HEK293 (cell line): ENCODE measurements at regions not wholly inside any gene's neighbourhood (a gene's known extent, or its start where the extent isn't known, plus 50 kb on each side); places are given as distances from the start of the nearest gene placed in this dataset.

Experiments used
- CTCF ChIA-PET: fragments of 350-600 bp; formaldehyde crosslinking; extraction: SDS; loops from one replicate; lab custom pipeline; 2021; ENCODE audit warnings: antibody characterized with exemption; lab: Yijun Ruan, JAX
- POLR2A ChIA-PET: fragments of 300-600 bp; formaldehyde crosslinking; extraction: SDS; loops from one replicate; lab custom pipeline; 2020; ENCODE audit warnings: antibody characterized with exemption, inconsistent platforms; lab: Yijun Ruan, JAX
- H3K27ac ChIP-seq: fragments of 200-500 bp; sonication (Bioruptor generic); 2 replicates; pipeline ENCODE4 v1.5.1; 2014; ENCODE audit warnings: low read depth, low read length, control low read depth, inconsistent platforms; ENCODE audit errors: extremely low read depth
- H3K36me3 ChIP-seq, 2 experiments: fragments of 200-500 bp in 1 of 2; sonication (Bioruptor generic) in 1 of 2; 1 replicate in 1 of 2; 2 replicates in 1 of 2; pipeline ENCODE4 v1.5.1; 2014 to 2017; ENCODE audit warnings: inconsistent platforms in 2 of 2, low read length in 2 of 2; ENCODE audit not compliant: control insufficient read depth in 2 of 2, insufficient read depth in 1 of 2
- H3K4me1 ChIP-seq: fragments of 200-500 bp; sonication (Bioruptor generic); 2 replicates; pipeline ENCODE4 v1.5.1; 2014; ENCODE audit warnings: mild to moderate bottlenecking, low read length, inconsistent platforms; ENCODE audit not compliant: control insufficient read depth, insufficient read depth
- H3K4me3 ChIP-seq: 2 replicates; pipeline ENCODE4 v1.5.1; 2011; ENCODE audit warnings: low read depth, mild to moderate bottlenecking, control low read depth, low read length, moderate library complexity
- H3K9me3 ChIP-seq: fragments of 200-500 bp; sonication (Bioruptor generic); 2 replicates; pipeline ENCODE4 v1.5.1; 2014; ENCODE audit warnings: low read depth, low read length, inconsistent platforms; ENCODE audit not compliant: control insufficient read depth, insufficient read depth
- GLIS2 ChIP-seq: fragments of 450-650 bp; formaldehyde crosslinking; IDR thresholded peaks from 2 replicates; pipeline ENCODE4 v1.5.1; 2016; ENCODE audit warnings: missing biosample characterization, missing genetic modification characterization
- INSM2 ChIP-seq: fragments of 450-650 bp; formaldehyde crosslinking; IDR thresholded peaks from 2 replicates; pipeline ENCODE4 v1.5.1; 2016; ENCODE audit warnings: missing biosample characterization, missing genetic modification characterization
- OSR2 ChIP-seq: fragments of 450-650 bp; formaldehyde crosslinking; IDR thresholded peaks from 2 replicates; pipeline ENCODE4 v1.5.1; 2016; ENCODE audit warnings: missing biosample characterization, missing genetic modification characterization
- PRDM1 ChIP-seq: fragments of 450-650 bp; formaldehyde crosslinking; IDR thresholded peaks from 2 replicates; pipeline ENCODE4; 2016; ENCODE audit warnings: missing biosample characterization, missing genetic modification characterization
- PRDM6 ChIP-seq: fragments of 450-650 bp; formaldehyde crosslinking; IDR thresholded peaks from 2 replicates; pipeline ENCODE4 v1.5.1; 2017; ENCODE audit warnings: missing biosample characterization, missing genetic modification characterization
- SCRT1 ChIP-seq: fragments of 450-650 bp; formaldehyde crosslinking; IDR thresholded peaks from 2 replicates; pipeline ENCODE4 v1.5.1; 2016; ENCODE audit warnings: missing biosample characterization, missing genetic modification characterization, borderline replicate concordance
- ZBTB1 ChIP-seq: fragments of 450-650 bp; formaldehyde crosslinking; IDR thresholded peaks from 2 replicates; pipeline ENCODE4 v1.5.1; 2016; ENCODE audit warnings: missing biosample characterization, missing genetic modification characterization
- ZBTB10 ChIP-seq: fragments of 450-650 bp; formaldehyde crosslinking; IDR thresholded peaks from 2 replicates; pipeline ENCODE4 v1.5.1; 2016; ENCODE audit warnings: missing biosample characterization, missing genetic modification characterization
- ZFHX2 ChIP-seq: fragments of 450-650 bp; formaldehyde crosslinking; conservative IDR thresholded peaks from 2 replicates; pipeline ENCODE4 v1.5.1; 2016; ENCODE audit warnings: missing biosample characterization, missing genetic modification characterization
- ZNF221 ChIP-seq: fragments of 450-650 bp; formaldehyde crosslinking; IDR thresholded peaks from 2 replicates; pipeline ENCODE4 v1.5.1; 2017; ENCODE audit warnings: missing biosample characterization, missing genetic modification characterization, borderline replicate concordance
- ZNF37A ChIP-seq: fragments of 450-650 bp; IDR thresholded peaks from 2 replicates; pipeline ENCODE4 v1.5.1; 2018; ENCODE audit warnings: missing biosample characterization, missing genetic modification characterization
- ZNF416 ChIP-seq: fragments of 450-650 bp; formaldehyde crosslinking; IDR thresholded peaks from 2 replicates; pipeline ENCODE4 v1.5.1; 2016; ENCODE audit warnings: missing biosample characterization, missing genetic modification characterization
- ZNF426 ChIP-seq: fragments of 450-650 bp; formaldehyde crosslinking; IDR thresholded peaks from 2 replicates; pipeline ENCODE4 v1.5.1; 2017; ENCODE audit warnings: missing biosample characterization, missing genetic modification characterization, mild to moderate bottlenecking, inconsistent platforms, moderate library complexity
- ZNF488 ChIP-seq: fragments of 450-650 bp; formaldehyde crosslinking; IDR thresholded peaks from 2 replicates; pipeline ENCODE4 v1.5.1; 2016; ENCODE audit warnings: missing biosample characterization, missing genetic modification characterization
- ZNF548 ChIP-seq: fragments of 450-650 bp; formaldehyde crosslinking; IDR thresholded peaks from 2 replicates; pipeline ENCODE4 v1.5.1; 2016; ENCODE audit warnings: missing biosample characterization, missing genetic modification characterization
- ZNF621 ChIP-seq: fragments of 450-650 bp; formaldehyde crosslinking; IDR thresholded peaks from 2 replicates; pipeline ENCODE4 v1.5.1; 2017; ENCODE audit warnings: missing biosample characterization, missing genetic modification characterization
- ZNF658 ChIP-seq: fragments of 450-650 bp; formaldehyde crosslinking; IDR thresholded peaks from 2 replicates; pipeline ENCODE4; 2016; ENCODE audit warnings: missing biosample characterization, missing genetic modification characterization
- ZNF692 ChIP-seq: fragments of 450-650 bp; formaldehyde crosslinking; IDR thresholded peaks from 2 replicates; pipeline ENCODE4 v1.5.1; 2016; ENCODE audit warnings: missing biosample characterization, missing genetic modification characterization
- ZNF768 ChIP-seq: fragments of 450-650 bp; formaldehyde crosslinking; IDR thresholded peaks from 2 replicates; pipeline ENCODE4 v1.5.1; 2018; ENCODE audit warnings: missing biosample characterization, mild to moderate bottlenecking, missing genetic modification characterization
- ZNF777 ChIP-seq: fragments of 450-650 bp; formaldehyde crosslinking; IDR thresholded peaks from 2 replicates; pipeline ENCODE4 v1.5.1; 2017; ENCODE audit warnings: missing biosample characterization, missing genetic modification characterization, borderline replicate concordance
- ZNF830 ChIP-seq: fragments of 450-650 bp; IDR thresholded peaks from 2 replicates; pipeline ENCODE4 v1.5.0; 2018; ENCODE audit warnings: missing biosample characterization, missing genetic modification characterization, low read depth, mild to moderate bottlenecking, moderate library complexity
- ZSCAN16 ChIP-seq: fragments of 450-650 bp; formaldehyde crosslinking; IDR thresholded peaks from 2 replicates; pipeline ENCODE4 v1.5.1; 2016; ENCODE audit warnings: missing biosample characterization, missing genetic modification characterization
- ZSCAN5A ChIP-seq: fragments of 450-650 bp; formaldehyde crosslinking; IDR thresholded peaks from 2 replicates; pipeline ENCODE4 v1.5.1; 2016; ENCODE audit warnings: missing biosample characterization, missing genetic modification characterization

- Histone ChIP-seq H3K27ac (no peak overlapping the region), H3K36me3 (no peaks in the 10 kb centered on the region), H3K4me3 (no peak overlapping the region), H3K9me3 (no peaks in the 10 kb centered on the region), H3K4me1 (0 out of 2 replicates have a peak, but pooled peaks cover 2% of the 10 kb centered on the region)
- POLR2A ChIA-PET, result no interaction called here
- CTCF ChIA-PET, result no interaction called here
- no peak for TF ChIP-seq ZNF621 (tag by site-specific recombination)
- no peak for TF ChIP-seq ZNF777 (tag by site-specific recombination)
- no peak for TF ChIP-seq ZNF768 (tag by site-specific recombination)
- no peak for TF ChIP-seq ZNF426 (tag by site-specific recombination)
These were observed 165.7 kb upstream of the CARMIL1 start for GRCh38 chr6:25113436-25113835.

GRCh38 chr6:25118038-25118437, 161.1 kb upstream of the CARMIL1 start:
- CTCF ChIA-PET, result interaction anchor here (0.5 to 0.7 kb wide), 4 partner anchors 9 to 161 kb away, joined by 3 read pairs; no protein-coding TSS in a partner anchor
- H3K4me3 ChIP-seq, result no peak overlapping the region
- no peak overlapping the region for H3K27ac ChIP-seq
- H3K36me3 ChIP-seq, result no peaks in the 10 kb centered on the region
- H3K9me3 ChIP-seq, result no peaks in the 10 kb centered on the region
- TF ChIP-seq ZNF416 (no peak), SCRT1 (no peak), PRDM1 (no peak)
- H3K4me1 ChIP-seq, result no peaks in the 10 kb centered on the region
- POLR2A ChIA-PET, result no interaction called here

- Histone ChIP-seq H3K27ac (no peak overlapping the region), H3K4me1 (no peaks in the 10 kb centered on the region), H3K36me3 (no peaks in the 10 kb centered on the region), H3K9me3 (no peaks in the 10 kb centered on the region), H3K4me3 (no peak overlapping the region)
- no peak for TF ChIP-seq ZSCAN5A
- TF ChIP-seq ZNF830 (tag by site-specific recombination), result no peak
- TF ChIP-seq INSM2 (tag by site-specific recombination), result no peak
- no peak for TF ChIP-seq ZNF488 (tag by site-specific recombination)
- no peak for TF ChIP-seq ZNF37A (tag by site-specific recombination)
- TF ChIP-seq ZFHX2, result no peak
- no peak for TF ChIP-seq ZBTB1 (tag by site-specific recombination)
- no peak for TF ChIP-seq ZNF692 (tag by site-specific recombination)
- TF ChIP-seq ZNF548 (tag by site-specific recombination), result no peak
- TF ChIP-seq PRDM6 (tag by site-specific recombination), result no peak
- TF ChIP-seq GLIS2 (tag by site-specific recombination), result no peak
- no peak for TF ChIP-seq ZNF221 (tag by site-specific recombination)
- TF ChIP-seq ZBTB10 (tag by site-specific recombination), result no peak
- no peak for TF ChIP-seq ZNF658 (tag by site-specific recombination)
- no peak for TF ChIP-seq ZSCAN16 (tag by site-specific recombination)
- TF ChIP-seq OSR2, result no peak
- CTCF ChIA-PET, result no interaction called here
- POLR2A ChIA-PET, result no interaction called here
These were observed 158.0 kb upstream of the CARMIL1 start for GRCh38 chr6:25121186-25121585.
